ENCODE measurements at regions not wholly inside any gene's neighbourhood (a gene's known extent, or its start where the extent isn't known, plus 50 kb on each side); places are given as distances from the start of the nearest gene placed in this dataset.

GRCh38 chr3:104990758-104991157 is 376.0 kb upstream of the ALCAM start:
- no peak for TF ChIP-seq CTCF (IDR thresholded peaks at IDR 0.05)
- TF ChIP-seq POLR2A (IDR thresholded peaks at IDR 0.05): no peak
